ENCODE measurements at regions not wholly inside any gene's neighbourhood (a gene's known extent, or its start where the extent isn't known, plus 50 kb on each side); places are given as distances from the start of the nearest gene placed in this dataset.

GRCh38 chr3:94179059-94179458, 116.2 kb downstream of the NSUN3 start:
- Histone ChIP-seq H3K27me3 (ENCODE audit: insufficient read depth, low read depth, severe bottlenecking) (no peaks in the 10 kb centered on the region), H3K4me3 (ENCODE audit: low read depth, low read length) (no peak overlapping the region), H3K36me3 (no peaks in the 10 kb centered on the region), H3K9me3 (ENCODE audit: severe bottlenecking) (no peaks in the 10 kb centered on the region), H3K27ac (no peak overlapping the region)
- no peak for DNase-seq
- TF ChIP-seq, protein P1, sequence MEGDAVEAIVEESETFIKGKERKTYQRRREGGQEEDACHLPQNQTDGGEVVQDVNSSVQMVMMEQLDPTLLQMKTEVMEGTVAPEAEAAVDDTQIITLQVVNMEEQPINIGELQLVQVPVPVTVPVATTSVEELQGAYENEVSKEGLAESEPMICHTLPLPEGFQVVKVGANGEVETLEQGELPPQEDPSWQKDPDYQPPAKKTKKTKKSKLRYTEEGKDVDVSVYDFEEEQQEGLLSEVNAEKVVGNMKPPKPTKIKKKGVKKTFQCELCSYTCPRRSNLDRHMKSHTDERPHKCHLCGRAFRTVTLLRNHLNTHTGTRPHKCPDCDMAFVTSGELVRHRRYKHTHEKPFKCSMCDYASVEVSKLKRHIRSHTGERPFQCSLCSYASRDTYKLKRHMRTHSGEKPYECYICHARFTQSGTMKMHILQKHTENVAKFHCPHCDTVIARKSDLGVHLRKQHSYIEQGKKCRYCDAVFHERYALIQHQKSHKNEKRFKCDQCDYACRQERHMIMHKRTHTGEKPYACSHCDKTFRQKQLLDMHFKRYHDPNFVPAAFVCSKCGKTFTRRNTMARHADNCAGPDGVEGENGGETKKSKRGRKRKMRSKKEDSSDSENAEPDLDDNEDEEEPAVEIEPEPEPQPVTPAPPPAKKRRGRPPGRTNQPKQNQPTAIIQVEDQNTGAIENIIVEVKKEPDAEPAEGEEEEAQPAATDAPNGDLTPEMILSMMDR (IDR thresholded peaks at IDR 0.05; ENCODE audit: low read depth, low read length) = no peak

DNA sequence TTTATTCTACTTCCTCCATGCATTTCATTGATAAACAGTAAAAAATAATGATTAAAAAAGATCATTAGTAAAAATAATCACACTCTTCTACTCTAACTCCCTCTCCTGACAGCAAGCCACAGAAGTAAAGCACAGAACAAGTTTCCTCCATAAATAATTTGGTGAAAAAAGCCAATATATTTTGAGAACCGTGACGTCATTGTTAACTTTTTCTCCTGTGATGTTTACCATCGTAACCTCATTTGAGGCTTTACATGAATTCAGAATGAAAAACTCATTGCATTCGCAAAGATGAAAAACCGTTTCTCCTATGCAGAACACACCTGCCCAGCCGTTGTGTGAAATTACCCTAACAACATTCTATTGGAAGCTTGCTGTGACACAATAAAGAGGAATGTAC, 120.7 kb downstream of the NSUN3 start:
- Histone ChIP-seq H3K4me3 (ENCODE audit: low read depth, low read length) (no peak overlapping the region), H3K9me3 (ENCODE audit: severe bottlenecking) (no peaks in the 10 kb centered on the region), H3K27me3 (ENCODE audit: insufficient read depth, low read depth, severe bottlenecking) (no peaks in the 10 kb centered on the region), H3K27ac (no peak overlapping the region), H3K36me3 (no peaks in the 10 kb centered on the region)
- DNase-seq = no peak
- TF ChIP-seq, protein P1 (IDR thresholded peaks at IDR 0.05; ENCODE audit: low read depth, low read length) = no peak

GRCh38 chr3:94184781-94185180, 121.9 kb downstream of the NSUN3 start:
- H3K27ac ChIP-seq = no peak overlapping the region
- TF ChIP-seq, protein P1 (IDR thresholded peaks at IDR 0.05; ENCODE audit: low read depth, low read length) = no peak
- DNase-seq = no peak

GRCh38 chr3:94185753-94186152, 122.9 kb downstream of the NSUN3 start:
- H3K27ac ChIP-seq = no peak overlapping the region
- no peaks in the 10 kb centered on the region for H3K36me3 ChIP-seq
- no peaks in the 10 kb centered on the region for H3K9me3 ChIP-seq (ENCODE audit: severe bottlenecking)
- H3K4me3 ChIP-seq (ENCODE audit: low read depth, low read length) = no peak overlapping the region
- TF ChIP-seq, protein P1 (IDR thresholded peaks at IDR 0.05; ENCODE audit: low read depth, low read length) = no peak
- no peak for DNase-seq
- H3K27me3 ChIP-seq (ENCODE audit: insufficient read depth, low read depth, severe bottlenecking) = no peaks in the 10 kb centered on the region

More at GRCh38 chr3:94184781-94185180, 121.9 kb downstream of the NSUN3 start:
- Histone ChIP-seq H3K9me3 (ENCODE audit: severe bottlenecking) (no peaks in the 10 kb centered on the region), H3K4me3 (ENCODE audit: low read depth, low read length) (no peak overlapping the region), H3K27me3 (ENCODE audit: insufficient read depth, low read depth, severe bottlenecking) (no peaks in the 10 kb centered on the region), H3K36me3 (no peaks in the 10 kb centered on the region)

GRCh38 chr3:94187697-94188096, 124.8 kb downstream of the NSUN3 start:
- TF ChIP-seq, protein P1 (IDR thresholded peaks at IDR 0.05; ENCODE audit: low read depth, low read length) = no peak
- DNase-seq = no peak
- no peaks in the 10 kb centered on the region for H3K36me3 ChIP-seq
- no peak overlapping the region for H3K27ac ChIP-seq
- H3K27me3 ChIP-seq (ENCODE audit: insufficient read depth, low read depth, severe bottlenecking) = no peaks in the 10 kb centered on the region
- no peak overlapping the region for H3K4me3 ChIP-seq (ENCODE audit: low read depth, low read length)
- H3K9me3 ChIP-seq (ENCODE audit: severe bottlenecking) = no peaks in the 10 kb centered on the region

- no peaks in the 10 kb centered on the region for H3K36me3 ChIP-seq
- DNase-seq = no peak
- H3K27me3 ChIP-seq (ENCODE audit: insufficient read depth, low read depth, severe bottlenecking) = no peaks in the 10 kb centered on the region
- H3K9me3 ChIP-seq (ENCODE audit: severe bottlenecking) = no peaks in the 10 kb centered on the region
- H3K4me3 ChIP-seq (ENCODE audit: low read depth, low read length) = no peak overlapping the region
- H3K27ac ChIP-seq = no peak overlapping the region
- TF ChIP-seq, protein P1 (IDR thresholded peaks at IDR 0.05; ENCODE audit: low read depth, low read length) = no peak
These were observed 132.5 kb downstream of the NSUN3 start for GRCh38 chr3:94195381-94195780.
